ENCODE measurements at regions not wholly inside any gene's neighbourhood (a gene's known extent, or its start where the extent isn't known, plus 50 kb on each side); places are given as distances from the start of the nearest gene placed in this dataset.

- CTCF ChIA-PET, result interaction anchor here (0.6 to 0.7 kb wide), 2 partner anchors 12 to 371 kb away, joined by 3 read pairs; no protein-coding TSS in a partner anchor
- no peak overlapping the region for H3K27ac Mint-ChIP-seq (ENCODE audit: low read depth, unreplicated experiment)
- H3K4me3 Mint-ChIP-seq (ENCODE audit: unreplicated experiment), result no peak overlapping the region
- H3K36me3 Mint-ChIP-seq (ENCODE audit: insufficient read depth, unreplicated experiment), result no peaks in the 10 kb centered on the region
- TF ChIP-seq CTCF (IDR thresholded peaks at IDR 0.05; ENCODE audit: unreplicated experiment), result no peak
- H3K4me1 Mint-ChIP-seq (ENCODE audit: insufficient read depth, unreplicated experiment), result no peaks in the 10 kb centered on the region
- no TSS peak for BruUV-seq (replicated peaks)
- POLR2A ChIA-PET, result no interaction called here
- H3K9me3 Mint-ChIP-seq (ENCODE audit: unreplicated experiment), result peaks cover 8% of the 10 kb centered on the region
- no peak for DNase-seq (ENCODE audit: unreplicated experiment)
- H3K27me3 Mint-ChIP-seq (ENCODE audit: insufficient read depth, unreplicated experiment), result peaks cover 55% of the 10 kb centered on the region
- intact Hi-C loops (cut with micrococcal nuclease), result no loop called here
These were observed 372.4 kb upstream of the PROX1 start for GRCh38 chr1:213615226-213615916.

DNA sequence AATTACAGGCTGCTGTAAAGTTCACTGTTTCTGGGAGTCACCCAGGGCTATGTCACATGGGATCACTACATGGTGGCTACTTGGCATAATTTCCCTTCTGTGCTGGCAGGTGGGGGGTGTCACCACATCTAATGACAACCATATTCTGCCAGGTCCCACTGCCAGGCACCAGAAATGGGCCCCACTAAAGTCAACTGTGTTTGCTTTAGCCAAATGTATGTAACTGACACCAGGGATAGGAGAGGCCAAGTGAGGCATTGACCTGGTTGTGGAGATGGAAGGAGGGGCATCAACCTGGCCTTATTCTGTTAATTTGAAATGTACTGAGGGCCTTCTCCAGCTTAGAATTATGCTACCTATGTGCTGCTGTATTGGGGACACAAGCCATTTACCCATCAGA, 370.6 kb upstream of the PROX1 start:
- no peaks in the 10 kb centered on the region for H3K4me1 Mint-ChIP-seq (ENCODE audit: insufficient read depth, unreplicated experiment)
- intact Hi-C loops (cut with micrococcal nuclease), result no loop called here
- DNase-seq (ENCODE audit: unreplicated experiment), result no peak
- no peaks in the 10 kb centered on the region for H3K9me3 Mint-ChIP-seq (ENCODE audit: unreplicated experiment)
- BruUV-seq (replicated peaks), result no TSS peak
- peaks cover 40% of the 10 kb centered on the region for H3K27me3 Mint-ChIP-seq (ENCODE audit: insufficient read depth, unreplicated experiment)
- ChIA-PET POLR2A (interaction anchor here (0.6 kb wide), 1 partner anchor 317 kb away, joined by 3 read pairs; no protein-coding TSS in a partner anchor), CTCF (interaction anchor here (0.7 to 1.0 kb wide), 2 partner anchors 65 to 506 kb away, joined by 3 to 4 read pairs; no protein-coding TSS in a partner anchor)
- H3K27ac Mint-ChIP-seq (ENCODE audit: low read depth, unreplicated experiment), result no peak overlapping the region
- TF ChIP-seq CTCF (IDR thresholded peaks at IDR 0.05; ENCODE audit: unreplicated experiment), result no peak
- H3K4me3 Mint-ChIP-seq (ENCODE audit: unreplicated experiment), result no peak overlapping the region
- H3K36me3 Mint-ChIP-seq (ENCODE audit: insufficient read depth, unreplicated experiment), result no peaks in the 10 kb centered on the region

DNA sequence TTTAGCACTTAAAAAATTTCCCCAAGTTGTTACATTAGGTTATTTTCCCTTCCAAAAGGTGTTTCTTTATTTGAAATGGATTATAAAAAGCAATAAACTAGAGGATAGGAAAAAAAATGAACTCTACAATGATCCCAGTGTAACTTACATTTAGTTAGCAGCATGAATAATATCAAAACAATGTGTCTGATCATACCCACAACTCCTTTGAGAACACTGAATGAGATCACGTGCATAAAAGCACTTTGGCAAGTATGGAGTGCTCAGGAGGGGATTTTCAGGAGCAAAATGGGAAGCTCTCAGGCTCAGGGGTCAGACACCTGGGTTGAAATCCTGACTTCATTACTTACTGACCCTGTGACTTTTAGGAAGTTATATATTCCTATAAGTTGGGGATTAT, 369.7 kb upstream of the PROX1 start:
- Mint-ChIP-seq H3K9me3 (ENCODE audit: unreplicated experiment) (no peaks in the 10 kb centered on the region), H3K27ac (ENCODE audit: low read depth, unreplicated experiment) (no peak overlapping the region), H3K36me3 (ENCODE audit: insufficient read depth, unreplicated experiment) (no peaks in the 10 kb centered on the region), H3K4me3 (ENCODE audit: unreplicated experiment) (no peak overlapping the region), H3K4me1 (ENCODE audit: insufficient read depth, unreplicated experiment) (no peaks in the 10 kb centered on the region), H3K27me3 (ENCODE audit: insufficient read depth, unreplicated experiment) (peaks cover 34% of the 10 kb centered on the region)
- no peak for DNase-seq (ENCODE audit: unreplicated experiment)
- intact Hi-C loops (cut with micrococcal nuclease), result no loop called here
- ChIA-PET CTCF (interaction anchor here (0.5 kb wide), 1 partner anchor 227 kb away, joined by 3 read pairs; no protein-coding TSS in a partner anchor), POLR2A (no interaction called here)
- no peak for TF ChIP-seq CTCF (IDR thresholded peaks at IDR 0.05; ENCODE audit: unreplicated experiment)
- no TSS peak for BruUV-seq (replicated peaks)

DNA sequence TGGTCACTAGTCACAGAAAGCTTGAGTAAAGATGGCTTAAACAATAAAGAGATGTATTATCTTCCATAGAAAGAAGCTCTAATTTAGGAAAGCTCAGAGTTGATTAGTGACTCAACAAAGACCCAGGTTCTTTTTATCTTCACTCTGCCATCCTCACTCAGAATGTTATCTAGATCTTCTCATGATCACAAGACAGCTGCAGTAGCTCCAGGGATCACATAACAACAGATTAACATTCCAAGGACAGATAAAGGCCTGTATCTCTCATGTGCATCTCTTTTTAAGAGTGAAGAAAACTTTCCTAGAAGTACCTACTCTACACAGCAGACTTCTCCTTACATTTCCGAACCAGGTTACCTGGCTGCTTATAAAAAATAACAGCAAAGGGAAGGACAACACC, 368.7 kb upstream of the PROX1 start:
- BruUV-seq (replicated peaks), result no TSS peak
- no peaks in the 10 kb centered on the region for H3K4me1 Mint-ChIP-seq (ENCODE audit: insufficient read depth, unreplicated experiment)

More for the DNA sequence above, 368.7 kb upstream of the PROX1 start:
- no peak overlapping the region for H3K27ac Mint-ChIP-seq (ENCODE audit: low read depth, unreplicated experiment)
- DNase-seq (ENCODE audit: unreplicated experiment), result no peak
- POLR2A ChIA-PET, result no interaction called here
- H3K36me3 Mint-ChIP-seq (ENCODE audit: insufficient read depth, unreplicated experiment), result no peaks in the 10 kb centered on the region
- CTCF ChIA-PET, result no interaction called here
- no peak overlapping the region for H3K4me3 Mint-ChIP-seq (ENCODE audit: unreplicated experiment)
- no peaks in the 10 kb centered on the region for H3K9me3 Mint-ChIP-seq (ENCODE audit: unreplicated experiment)
- intact Hi-C loops (cut with micrococcal nuclease), result no loop called here
- no peak for TF ChIP-seq CTCF (IDR thresholded peaks at IDR 0.05; ENCODE audit: unreplicated experiment)
- H3K27me3 Mint-ChIP-seq (ENCODE audit: insufficient read depth, unreplicated experiment), result peaks cover 24% of the 10 kb centered on the region

Measured in MCF 10A (cell line).